Spleen (tissue), 11 donors: ENCODE measurements at regions not wholly inside any gene's neighbourhood (a gene's known extent, or its start where the extent isn't known, plus 50 kb on each side); places are given as distances from the start of the nearest gene placed in this dataset.

Experiments used
- DNase-seq: peaks from one replicate; pipeline ENCODE4 v3.0.0-alpha.2; 2020
- H3K27ac ChIP-seq, 8 donors: fragments of 200-600 bp; sonication (generic) in 7 of 8; 1 replicate in 4 of 8; 2 replicates in 4 of 8; pipeline versions ENCODE4 v1.5.0 to v1.8.0; 2016 to 2021; ENCODE audit warnings: inconsistent platforms in 4 of 8, mild to moderate bottlenecking in 4 of 8, moderate library complexity in 1 of 8
- H3K27me3 ChIP-seq, 7 donors: fragments of 200-600 bp; sonication (generic) in 6 of 7; replicated peaks in 1 of 7; 1 replicate in 4 of 7; 2 replicates in 3 of 7; pipeline versions ENCODE4 v1.5.0 to v1.8.0; 2016 to 2021; ENCODE audit warnings: inconsistent platforms in 3 of 7, mild to moderate bottlenecking in 1 of 7
- H3K36me3 ChIP-seq, 6 donors: fragments of 200-600 bp; sonication (generic) in 5 of 6; 1 replicate in 4 of 6; 2 replicates in 2 of 6; pipeline versions ENCODE4 v1.5.0 to v1.8.0; 2016 to 2021; ENCODE audit warnings: inconsistent platforms in 2 of 6
- H3K4me1 ChIP-seq, 6 donors: fragments of 200-600 bp; sonication (generic) in 5 of 6; 1 replicate in 3 of 6; 2 replicates in 3 of 6; pipeline versions ENCODE4 v1.5.0 to v1.8.0; 2016 to 2021; ENCODE audit warnings: inconsistent platforms in 3 of 6
- H3K4me3 ChIP-seq, 8 donors: fragments of 200-600 bp; sonication (generic) in 7 of 8; 1 replicate in 4 of 8; 2 replicates in 4 of 8; pipeline versions ENCODE4 v1.5.0 to v1.8.0; 2016 to 2021; ENCODE audit warnings: inconsistent platforms in 4 of 8, mild to moderate bottlenecking in 4 of 8, moderate library complexity in 2 of 8
- H3K9me3 ChIP-seq, 8 donors: fragments of 200-600 bp; sonication (generic) in 7 of 8; 1 replicate in 4 of 8; 2 replicates in 4 of 8; pipeline versions ENCODE4 v1.5.0 to v1.8.0; 2016 to 2021; ENCODE audit warnings: inconsistent platforms in 4 of 8
- POLR2A ChIP-seq, 3 donors: fragments of 450-650 bp; IDR thresholded peaks; one replicate each; pipeline ENCODE4 v1.5.1; 2017; ENCODE audit warnings: antibody characterized with exemption in 3 of 3, mild to moderate bottlenecking in 1 of 3
- POLR2AphosphoS5 ChIP-seq, 3 donors: sonication (generic); formaldehyde crosslinking; IDR thresholded peaks; one replicate each; pipeline ENCODE4 v1.5.1; 2017; ENCODE audit warnings: antibody characterized with exemption in 3 of 3
- WGBS, 5 donors: extraction: QIAGEN DNeasy Blood & Tissue Kit in 3 of 5; methylation state at CpG; one replicate each; pipeline versions ENCODE4 v1.1.5 to v1.1.7; 2013 to 2018; 5-methylcytosine and 5-hydroxymethylcytosine counted together
- intact Hi-C: fragments of 100-400 bp; cut with DNase I; formaldehyde crosslinking; loops from one replicate; pipeline ENCODE4 v1.15.0; 2023; ENCODE audit warnings: low total_unique reads
- TF ChIP-seq, protein P1 (sequence below), 11 experiments: fragments of 200-600 bp in 7 of 11; fragments of 450-650 bp in 4 of 11; sonication (generic) in 4 of 11; IDR thresholded peaks in 8 of 11; conservative IDR thresholded peaks in 3 of 11; 1 replicate in 7 of 11; 2 replicates in 4 of 11; pipeline versions ENCODE4 v1.4.0 to v1.8.0; 2016 to 2021; ENCODE audit warnings: antibody characterized with exemption in 11 of 11, inconsistent platforms in 4 of 11, mild to moderate bottlenecking in 1 of 11
- donor health status: healthy with polysubstance abuse.
- donor health status: DM: no; HTN: no; CAD: no; lungs with moderate emphysema.
- donor health status: DM: no; HTN: no; CAD: no.
- donor health status: Bipolar disorder and iron deficiency.
- donor health status: healthy.
- donor health status: DM: no; HTN: no; CAD: no.
- donor health status: DM: yes; HTN: yes; CAD: no.

DNA sequence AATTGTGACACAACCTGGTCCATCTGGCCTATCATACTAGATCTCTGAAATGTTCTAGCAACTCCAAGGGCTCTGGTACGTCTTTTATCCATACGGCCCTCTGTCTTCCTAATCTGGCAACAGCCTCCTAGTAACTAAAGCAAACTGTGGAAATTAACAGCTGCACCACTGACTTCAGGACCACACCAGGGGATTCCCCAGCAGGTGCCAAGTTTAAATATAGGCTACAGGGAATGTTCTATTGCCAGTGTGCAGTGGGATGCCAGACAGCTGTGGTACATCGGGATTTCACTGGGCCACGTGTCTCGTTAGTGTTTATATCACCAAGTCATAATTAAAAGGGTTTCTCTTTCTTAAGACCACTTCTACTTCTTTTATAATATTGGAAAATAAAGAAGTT is 94.3 kb downstream of the RGS2 start:
- TF ChIP-seq POLR2AphosphoS5 (IDR thresholded peaks at IDR 0.05) (no peak), POLR2A (IDR thresholded peaks at IDR 0.05) (no peak)
- TF ChIP-seq, protein P1, sequence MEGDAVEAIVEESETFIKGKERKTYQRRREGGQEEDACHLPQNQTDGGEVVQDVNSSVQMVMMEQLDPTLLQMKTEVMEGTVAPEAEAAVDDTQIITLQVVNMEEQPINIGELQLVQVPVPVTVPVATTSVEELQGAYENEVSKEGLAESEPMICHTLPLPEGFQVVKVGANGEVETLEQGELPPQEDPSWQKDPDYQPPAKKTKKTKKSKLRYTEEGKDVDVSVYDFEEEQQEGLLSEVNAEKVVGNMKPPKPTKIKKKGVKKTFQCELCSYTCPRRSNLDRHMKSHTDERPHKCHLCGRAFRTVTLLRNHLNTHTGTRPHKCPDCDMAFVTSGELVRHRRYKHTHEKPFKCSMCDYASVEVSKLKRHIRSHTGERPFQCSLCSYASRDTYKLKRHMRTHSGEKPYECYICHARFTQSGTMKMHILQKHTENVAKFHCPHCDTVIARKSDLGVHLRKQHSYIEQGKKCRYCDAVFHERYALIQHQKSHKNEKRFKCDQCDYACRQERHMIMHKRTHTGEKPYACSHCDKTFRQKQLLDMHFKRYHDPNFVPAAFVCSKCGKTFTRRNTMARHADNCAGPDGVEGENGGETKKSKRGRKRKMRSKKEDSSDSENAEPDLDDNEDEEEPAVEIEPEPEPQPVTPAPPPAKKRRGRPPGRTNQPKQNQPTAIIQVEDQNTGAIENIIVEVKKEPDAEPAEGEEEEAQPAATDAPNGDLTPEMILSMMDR (IDR thresholded peaks at IDR 0.05 in 8 of 11, conservative IDR thresholded peaks at IDR 0.05 in 3 of 11): no peak
- intact Hi-C loops: no loop called here

DNA sequence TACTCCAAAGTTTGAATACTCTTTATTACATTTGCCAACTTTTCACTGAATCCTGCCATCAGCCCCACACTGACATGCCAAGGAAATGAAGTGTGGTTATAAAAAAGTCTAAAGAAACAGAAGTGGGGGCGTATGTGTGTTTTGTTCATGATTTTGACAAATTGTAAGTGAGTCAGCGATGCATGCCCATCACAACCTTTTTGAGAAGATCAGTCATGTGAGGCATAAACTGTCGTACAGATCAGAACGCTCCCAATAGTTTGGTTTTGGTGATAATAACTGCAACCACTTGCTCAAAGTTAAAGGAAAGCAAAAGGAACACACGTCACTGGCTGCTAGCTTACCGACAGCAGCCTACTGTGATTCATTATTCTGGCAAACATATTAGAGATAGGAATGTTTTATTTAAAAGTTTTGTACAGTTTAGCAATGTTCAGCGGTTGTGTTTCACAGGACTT is 95.6 kb downstream of the RGS2 start:
- 27 to 56% (median 34%) methylated on average over 7 of the region's 7 CpGs for WGBS, 5 donors
- H3K27me3 ChIP-seq: no peaks in the 10 kb centered on the region
- H3K4me1 ChIP-seq: peaks cover 0 to 12% (median 0%) of the 10 kb centered on the region in 6 donors
- intact Hi-C loops: no loop called here
- H3K4me3 ChIP-seq: no peak overlapping the region
- no peak for DNase-seq
- H3K27ac ChIP-seq: no peak overlapping the region
- no peaks in the 10 kb centered on the region for H3K36me3 ChIP-seq
- H3K9me3 ChIP-seq: no peaks in the 10 kb centered on the region
- TF ChIP-seq POLR2AphosphoS5 (IDR thresholded peaks at IDR 0.05) (no peak), POLR2A (IDR thresholded peaks at IDR 0.05) (no peak)
- TF ChIP-seq, protein P1 (IDR thresholded peaks at IDR 0.05 in 8 of 11, conservative IDR thresholded peaks at IDR 0.05 in 3 of 11): no peak

More for the DNA sequence above, 94.3 kb downstream of the RGS2 start:
- no peaks in the 10 kb centered on the region for H3K27me3 ChIP-seq
- peaks cover 0 to 12% (median 0%) of the 10 kb centered on the region in 6 donors for H3K4me1 ChIP-seq
- DNase-seq: no peak
- H3K27ac ChIP-seq: no peak overlapping the region
- WGBS, 5 donors: 90 to 97% (median 91%) methylated on average over 5 of the region's 5 CpGs
- H3K36me3 ChIP-seq: no peaks in the 10 kb centered on the region
- H3K9me3 ChIP-seq: no peaks in the 10 kb centered on the region
- no peak overlapping the region for H3K4me3 ChIP-seq

DNA sequence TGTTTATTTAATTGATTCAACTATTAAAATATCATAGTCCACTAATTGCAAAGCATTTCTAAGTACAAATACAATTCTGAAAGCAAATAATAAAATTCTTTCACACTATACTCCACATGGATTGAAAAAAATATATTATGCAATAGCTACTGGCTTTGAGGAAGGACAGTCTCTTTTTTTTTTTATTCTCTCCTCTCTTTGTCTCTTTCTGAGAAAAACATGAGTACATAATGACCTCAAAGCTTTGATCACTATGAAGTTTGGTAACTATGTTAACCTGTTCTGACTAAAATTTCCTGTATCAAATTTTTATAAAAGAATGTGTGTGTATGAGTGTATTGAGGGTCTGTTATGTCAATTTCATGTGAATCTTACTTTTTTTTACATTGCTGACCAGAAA is 96.2 kb downstream of the RGS2 start:
- Histone ChIP-seq H3K27me3 (no peaks in the 10 kb centered on the region), H3K4me1 (peaks cover 0 to 12% (median 0%) of the 10 kb centered on the region in 6 donors), H3K9me3 (no peaks in the 10 kb centered on the region), H3K4me3 (no peak overlapping the region), H3K27ac (no peak overlapping the region), H3K36me3 (no peaks in the 10 kb centered on the region)
- intact Hi-C loops: no loop called here
- no peak for TF ChIP-seq POLR2AphosphoS5 (IDR thresholded peaks at IDR 0.05)
- no peak for DNase-seq

DNA sequence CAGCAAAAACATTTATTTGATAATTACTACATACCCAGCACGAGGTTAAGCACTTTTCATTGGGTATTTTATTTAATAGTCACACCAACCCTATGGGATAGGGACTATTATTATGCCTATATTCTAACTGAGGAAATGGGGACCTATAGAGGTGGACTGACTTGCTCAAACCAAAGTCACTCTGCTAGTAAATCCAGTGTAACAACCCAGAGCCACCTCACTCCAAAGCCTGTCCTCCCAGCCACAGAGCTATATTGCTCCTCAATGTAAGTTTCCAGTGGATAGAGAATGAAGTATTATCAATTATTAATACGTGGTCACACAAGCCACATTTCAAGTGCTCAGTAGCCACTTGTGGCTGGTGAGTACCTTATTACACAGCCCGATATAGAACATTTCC is 97.5 kb downstream of the RGS2 start:
- Histone ChIP-seq H3K4me1 (peaks cover 0 to 12% (median 0%) of the 10 kb centered on the region in 6 donors), H3K27ac (no peak overlapping the region), H3K4me3 (no peak overlapping the region), H3K27me3 (no peaks in the 10 kb centered on the region), H3K9me3 (no peaks in the 10 kb centered on the region), H3K36me3 (no peaks in the 10 kb centered on the region)
- TF ChIP-seq POLR2AphosphoS5 (IDR thresholded peaks at IDR 0.05) (no peak), POLR2A (IDR thresholded peaks at IDR 0.05) (no peak)
- TF ChIP-seq, protein P1 (IDR thresholded peaks at IDR 0.05 in 8 of 11, conservative IDR thresholded peaks at IDR 0.05 in 3 of 11): no peak
- 81 to 92% (median 86%) methylated on average over 3 of the region's 3 CpGs for WGBS, 5 donors
- DNase-seq: no peak
- intact Hi-C loops: no loop called here
